ENCODE measurements at regions not wholly inside any gene's neighbourhood (a gene's known extent, or its start where the extent isn't known, plus 50 kb on each side); places are given as distances from the start of the nearest gene placed in this dataset.

DNA sequence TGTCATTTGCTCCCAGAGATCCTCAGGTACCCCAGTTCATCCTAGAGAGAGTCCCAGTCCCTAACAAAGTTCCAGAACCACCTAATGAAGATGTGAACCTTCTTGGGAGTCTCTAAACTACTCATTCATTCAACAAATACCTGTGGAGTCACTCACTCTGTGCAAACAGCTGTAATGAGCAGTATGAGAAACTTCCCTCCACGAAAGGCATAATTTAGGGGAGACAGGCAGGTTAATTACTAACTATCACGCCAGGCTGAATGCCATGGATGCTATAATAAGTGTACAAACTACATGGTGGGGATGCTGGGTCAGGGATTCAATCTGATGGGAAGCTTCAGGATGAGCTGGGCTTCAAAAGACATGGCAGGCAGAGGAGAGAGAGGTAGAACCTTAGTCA is 70.1 kb upstream of the AFDN start:
- ATAC-seq (no peak), DNase-seq (no peak)
- TF ChIP-seq, protein P1, sequence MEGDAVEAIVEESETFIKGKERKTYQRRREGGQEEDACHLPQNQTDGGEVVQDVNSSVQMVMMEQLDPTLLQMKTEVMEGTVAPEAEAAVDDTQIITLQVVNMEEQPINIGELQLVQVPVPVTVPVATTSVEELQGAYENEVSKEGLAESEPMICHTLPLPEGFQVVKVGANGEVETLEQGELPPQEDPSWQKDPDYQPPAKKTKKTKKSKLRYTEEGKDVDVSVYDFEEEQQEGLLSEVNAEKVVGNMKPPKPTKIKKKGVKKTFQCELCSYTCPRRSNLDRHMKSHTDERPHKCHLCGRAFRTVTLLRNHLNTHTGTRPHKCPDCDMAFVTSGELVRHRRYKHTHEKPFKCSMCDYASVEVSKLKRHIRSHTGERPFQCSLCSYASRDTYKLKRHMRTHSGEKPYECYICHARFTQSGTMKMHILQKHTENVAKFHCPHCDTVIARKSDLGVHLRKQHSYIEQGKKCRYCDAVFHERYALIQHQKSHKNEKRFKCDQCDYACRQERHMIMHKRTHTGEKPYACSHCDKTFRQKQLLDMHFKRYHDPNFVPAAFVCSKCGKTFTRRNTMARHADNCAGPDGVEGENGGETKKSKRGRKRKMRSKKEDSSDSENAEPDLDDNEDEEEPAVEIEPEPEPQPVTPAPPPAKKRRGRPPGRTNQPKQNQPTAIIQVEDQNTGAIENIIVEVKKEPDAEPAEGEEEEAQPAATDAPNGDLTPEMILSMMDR (IDR thresholded peaks at IDR 0.05): no peak
- no peaks in the 10 kb centered on the region for H3K27me3 ChIP-seq
- H3K36me3 ChIP-seq: no peaks in the 10 kb centered on the region
- intact Hi-C loops (cut with DNase I): no loop called here
- no peaks in the 10 kb centered on the region for H3K9me3 ChIP-seq
- H3K27ac ChIP-seq: no peak overlapping the region
- H3K4me3 ChIP-seq: no peak overlapping the region
- 94 to 97% methylated on average over 2 of the region's 2 CpGs for WGBS, 2 donors
- peaks cover 0 to 15% (median 8%) of the 10 kb centered on the region in 9 donors for H3K4me1 ChIP-seq

DNA sequence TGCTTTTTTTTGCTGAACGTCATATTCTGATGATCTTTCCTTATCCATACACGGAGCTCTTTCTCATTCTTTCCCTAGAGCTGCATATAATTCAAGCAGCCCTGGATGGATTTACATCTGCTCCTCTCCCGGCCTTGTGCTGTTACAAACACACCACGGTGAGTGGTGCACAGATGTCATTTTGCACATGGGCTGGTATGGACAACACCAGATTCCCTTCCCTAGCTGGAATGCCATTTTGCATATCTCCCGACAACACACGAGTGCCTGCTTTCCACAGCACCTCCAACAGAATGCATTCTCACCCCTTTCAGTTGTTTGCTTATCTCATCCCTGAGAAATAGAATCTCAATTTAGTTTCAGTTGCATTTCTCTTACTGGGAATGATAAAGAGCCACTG is 69.5 kb upstream of the AFDN start:
- TF ChIP-seq, protein P1 (IDR thresholded peaks at IDR 0.05): no peak
- no peaks in the 10 kb centered on the region for H3K9me3 ChIP-seq
- peaks cover 0 to 19% (median 7%) of the 10 kb centered on the region in 9 donors for H3K4me1 ChIP-seq
- 67 to 68% methylated on average over 6 of the region's 6 CpGs for WGBS, 2 donors
- H3K27ac ChIP-seq: no peak overlapping the region
- intact Hi-C loops (cut with DNase I): no loop called here
- DNase-seq (no peak), ATAC-seq (no peak)
- no peaks in the 10 kb centered on the region for H3K36me3 ChIP-seq
- H3K27me3 ChIP-seq: no peaks in the 10 kb centered on the region
- H3K4me3 ChIP-seq: no peak overlapping the region

GRCh38 chr6:167757821-167758220 is 68.9 kb upstream of the AFDN start:
- WGBS, 2 donors: 94 to 95% methylated on average over 15 of the region's 15 CpGs
- Histone ChIP-seq H3K27me3 (no peaks in the 10 kb centered on the region), H3K36me3 (no peaks in the 10 kb centered on the region), H3K4me1 (peaks cover 0 to 20% (median 7%) of the 10 kb centered on the region in 9 donors), H3K9me3 (no peaks in the 10 kb centered on the region), H3K4me3 (no peak overlapping the region), H3K27ac (no peak overlapping the region)
- TF ChIP-seq, protein P1 (IDR thresholded peaks at IDR 0.05): no peak
- intact Hi-C loops (cut with DNase I): no loop called here
- DNase-seq (no peak), ATAC-seq (no peak)

DNA sequence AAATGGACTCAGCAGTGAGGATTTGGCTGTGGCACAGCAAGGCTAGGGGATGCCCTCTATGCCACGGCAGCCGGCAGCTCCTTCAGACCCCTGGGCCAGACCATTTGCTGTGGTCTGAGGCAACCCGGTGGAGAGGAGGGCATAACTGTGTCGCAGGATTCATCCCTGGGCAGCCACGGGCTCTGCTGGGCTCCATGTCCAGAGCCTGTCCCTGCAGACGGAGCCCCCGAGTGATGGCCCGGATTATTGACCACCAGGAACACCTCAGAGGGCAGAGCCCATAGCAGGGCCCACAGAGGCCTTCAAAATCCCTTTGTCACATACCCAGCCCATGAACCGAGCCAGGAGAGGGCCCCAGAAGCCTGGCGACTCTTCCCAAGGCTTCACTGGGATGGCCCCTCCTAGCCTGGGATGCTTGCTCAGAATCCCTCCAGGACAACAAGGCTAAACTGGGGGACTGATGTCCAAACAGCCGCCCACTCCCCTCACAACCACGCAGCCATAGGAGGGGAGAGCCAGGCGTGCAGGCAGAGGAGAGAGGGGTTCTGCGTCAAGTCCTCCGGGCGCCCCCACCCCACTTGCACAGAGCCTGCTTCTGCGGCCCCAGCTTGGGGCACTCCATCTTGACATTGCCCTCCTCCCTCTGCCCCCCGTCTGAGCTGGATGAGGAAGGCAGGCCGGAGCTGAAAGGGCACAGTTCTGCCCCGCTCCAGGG is 68.2 kb upstream of the AFDN start:
- no peaks in the 10 kb centered on the region for H3K36me3 ChIP-seq
- WGBS, 2 donors: 93 to 97% methylated on average over 20 of the region's 20 CpGs
- H3K4me1 ChIP-seq: peaks cover 0 to 20% (median 7%) of the 10 kb centered on the region in 9 donors

More for the DNA sequence above, 68.2 kb upstream of the AFDN start:
- Histone ChIP-seq H3K4me3 (no peak overlapping the region), H3K27me3 (no peaks in the 10 kb centered on the region), H3K9me3 (no peaks in the 10 kb centered on the region), H3K27ac (no peak overlapping the region)
- DNase-seq: no peak
- ATAC-seq: no peak
- TF ChIP-seq, protein P1 (IDR thresholded peaks at IDR 0.05): no peak
- intact Hi-C loops (cut with DNase I): no loop called here
